HEK293T (cell line): ENCODE measurements at regions not wholly inside any gene's neighbourhood (a gene's known extent, or its start where the extent isn't known, plus 50 kb on each side); places are given as distances from the start of the nearest gene placed in this dataset.

Source experiments
- CTBP1 ChIP-seq: fragments of 450-650 bp; IDR thresholded peaks from 2 replicates; pipeline ENCODE4 v1.6.1; 2016; ENCODE audit warnings: borderline replicate concordance
- FOXA1 ChIP-seq: fragments of 450-650 bp; IDR thresholded peaks from 2 replicates; pipeline ENCODE4 v1.6.1; 2016; ENCODE audit warnings: mild to moderate bottlenecking
- FOXK2 ChIP-seq: fragments of 450-650 bp; IDR thresholded peaks from 2 replicates; pipeline ENCODE4 v1.6.1; 2016; ENCODE audit warnings: mild to moderate bottlenecking
- FOXM1 ChIP-seq: fragments of 450-650 bp; IDR thresholded peaks from 2 replicates; pipeline ENCODE4 v1.6.1; 2017; ENCODE audit warnings: mild to moderate bottlenecking, borderline replicate concordance
- SP1 ChIP-seq: fragments of 450-650 bp; IDR thresholded peaks from 2 replicates; pipeline ENCODE4 v1.6.1; 2017
- SUZ12 ChIP-seq: fragments of 450-650 bp; IDR thresholded peaks from 2 replicates; pipeline ENCODE4 v1.6.1; 2016; ENCODE audit warnings: mild to moderate bottlenecking
- ZNF384 ChIP-seq: fragments of 450-650 bp; IDR thresholded peaks from 2 replicates; pipeline ENCODE4 v1.6.1; 2016
- TF ChIP-seq, protein P1 (sequence below): fragments of 450-650 bp; IDR thresholded peaks from 2 replicates; pipeline ENCODE4 v1.6.1; 2016

DNA sequence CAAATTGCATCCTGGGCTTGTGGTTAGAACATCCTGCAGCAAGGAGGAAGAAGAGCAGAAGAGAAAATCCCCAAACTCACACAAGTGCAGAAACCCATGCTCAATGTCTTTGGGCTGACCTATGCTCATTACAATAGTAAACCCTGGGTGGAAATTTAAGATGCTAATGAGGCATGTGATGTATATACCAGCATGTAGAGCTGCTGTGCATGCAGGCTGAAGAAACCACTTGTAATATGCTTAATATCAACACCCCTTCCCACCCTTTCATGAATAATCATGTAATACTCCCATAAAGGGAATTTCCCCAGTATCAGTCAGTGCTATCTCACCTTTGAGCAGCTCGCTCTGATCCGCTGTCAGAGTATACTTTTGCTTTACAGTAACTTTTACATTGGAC, 90.0 kb upstream of the GRIK2 start:
- TF ChIP-seq SP1 (no peak), SUZ12 (no peak), CTBP1 (no peak), FOXM1 (no peak), FOXA1 (no peak), ZNF384 (no peak), FOXK2 (no peak)
- TF ChIP-seq, protein P1, sequence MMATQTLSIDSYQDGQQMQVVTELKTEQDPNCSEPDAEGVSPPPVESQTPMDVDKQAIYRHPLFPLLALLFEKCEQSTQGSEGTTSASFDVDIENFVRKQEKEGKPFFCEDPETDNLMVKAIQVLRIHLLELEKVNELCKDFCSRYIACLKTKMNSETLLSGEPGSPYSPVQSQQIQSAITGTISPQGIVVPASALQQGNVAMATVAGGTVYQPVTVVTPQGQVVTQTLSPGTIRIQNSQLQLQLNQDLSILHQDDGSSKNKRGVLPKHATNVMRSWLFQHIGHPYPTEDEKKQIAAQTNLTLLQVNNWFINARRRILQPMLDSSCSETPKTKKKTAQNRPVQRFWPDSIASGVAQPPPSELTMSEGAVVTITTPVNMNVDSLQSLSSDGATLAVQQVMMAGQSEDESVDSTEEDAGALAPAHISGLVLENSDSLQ = no peak
